Vagina (tissue), 2 donors: ENCODE measurements at regions not wholly inside any gene's neighbourhood (a gene's known extent, or its start where the extent isn't known, plus 50 kb on each side); places are given as distances from the start of the nearest gene placed in this dataset.

Experiments used
- CTCF ChIP-seq, 3 experiments: fragments of 450-650 bp in 2 of 3; fragments of 200-600 bp in 1 of 3; sonication (generic) in 1 of 3; IDR thresholded peaks; one replicate each; pipeline ENCODE4 v1.5.1; 2017 to 2019; ENCODE audit warnings: antibody characterized with exemption in 3 of 3, mild to moderate bottlenecking in 2 of 3, moderate library complexity in 2 of 3
- POLR2A ChIP-seq, 2 donors: fragments of 450-650 bp; IDR thresholded peaks; one replicate each; pipeline ENCODE4 v1.6.1; 2017; ENCODE audit warnings: antibody characterized with exemption in 2 of 2, mild to moderate bottlenecking in 2 of 2, moderate library complexity in 2 of 2
- POLR2AphosphoS5 ChIP-seq, 2 donors: sonication (generic); formaldehyde crosslinking; IDR thresholded peaks; one replicate each; pipeline ENCODE4 v1.9.0; 2017; ENCODE audit warnings: antibody characterized with exemption in 2 of 2, mild to moderate bottlenecking in 2 of 2, low read depth in 1 of 2; ENCODE audit not compliant: insufficient read depth in 1 of 2

GRCh38 chr5:105762728-105763127 is 1908.0 kb downstream of the EFNA5 start:
- no peak for TF ChIP-seq CTCF (IDR thresholded peaks at IDR 0.05)
- no peak for TF ChIP-seq POLR2A (IDR thresholded peaks at IDR 0.05)
- TF ChIP-seq POLR2AphosphoS5 (IDR thresholded peaks at IDR 0.05; ENCODE audit: insufficient read depth in 1 of 2, low read depth in 1 of 2), result no peak
